SJSA1 (cell line): ENCODE measurements at regions not wholly inside any gene's neighbourhood (a gene's known extent, or its start where the extent isn't known, plus 50 kb on each side); places are given as distances from the start of the nearest gene placed in this dataset.

Source experiments
- DNase-seq, 2 experiments: peaks; one replicate each; pipeline ENCODE4 v3.0.0-alpha.2; 2015 to 2020; ENCODE audit warnings: low spot score in 2 of 2, low read depth in 1 of 2
- H3K27ac ChIP-seq: fragments of 250-450 bp; sonication (Bioruptor Pico); 2 replicates; pipeline ENCODE4 v1.5.1; 2020; ENCODE audit warnings: mild to moderate bottlenecking, moderate library complexity
- H3K27me3 ChIP-seq: fragments of 250-450 bp; sonication (Bioruptor Pico); replicated peaks from 2 replicates; pipeline ENCODE4 v1.5.1; 2020; ENCODE audit warnings: mild to moderate bottlenecking, moderate library complexity
- H3K36me3 ChIP-seq: fragments of 250-450 bp; sonication (Bioruptor Pico); 2 replicates; pipeline ENCODE4 v1.5.1; 2020; ENCODE audit warnings: mild to moderate bottlenecking
- H3K4me1 ChIP-seq: fragments of 250-450 bp; sonication (Bioruptor Pico); replicated peaks from 2 replicates; pipeline ENCODE4 v1.6.1; 2021; ENCODE audit warnings: mild to moderate bottlenecking
- H3K4me3 ChIP-seq: fragments of 250-450 bp; sonication (Bioruptor Pico); 2 replicates; pipeline ENCODE4 v1.5.1; 2020; ENCODE audit warnings: mild to moderate bottlenecking
- H3K9me3 ChIP-seq: fragments of 250-450 bp; sonication (Bioruptor Pico); replicated peaks from 2 replicates; pipeline ENCODE4 v1.5.1; 2020; ENCODE audit warnings: mild to moderate bottlenecking

- Histone ChIP-seq H3K9me3 (peaks cover 4% of the 10 kb centered on the region), H3K27ac (no peak overlapping the region), H3K36me3 (no peaks in the 10 kb centered on the region), H3K27me3 (no peaks in the 10 kb centered on the region), H3K4me1 (peaks cover 19% of the 10 kb centered on the region), H3K4me3 (no peak overlapping the region)
- DNase-seq: no peak
Measured at GRCh38 chr16:54432897-54433229, 146.3 kb upstream of the IRX3 start.

- Histone ChIP-seq H3K9me3 (peaks cover 4% of the 10 kb centered on the region), H3K36me3 (no peaks in the 10 kb centered on the region), H3K27me3 (no peaks in the 10 kb centered on the region), H3K4me3 (no peak overlapping the region), H3K27ac (no peak overlapping the region), H3K4me1 (peaks cover 19% of the 10 kb centered on the region)
- no peak for DNase-seq
Measured at GRCh38 chr16:54431997-54432896, 145.7 kb upstream of the IRX3 start.

DNA sequence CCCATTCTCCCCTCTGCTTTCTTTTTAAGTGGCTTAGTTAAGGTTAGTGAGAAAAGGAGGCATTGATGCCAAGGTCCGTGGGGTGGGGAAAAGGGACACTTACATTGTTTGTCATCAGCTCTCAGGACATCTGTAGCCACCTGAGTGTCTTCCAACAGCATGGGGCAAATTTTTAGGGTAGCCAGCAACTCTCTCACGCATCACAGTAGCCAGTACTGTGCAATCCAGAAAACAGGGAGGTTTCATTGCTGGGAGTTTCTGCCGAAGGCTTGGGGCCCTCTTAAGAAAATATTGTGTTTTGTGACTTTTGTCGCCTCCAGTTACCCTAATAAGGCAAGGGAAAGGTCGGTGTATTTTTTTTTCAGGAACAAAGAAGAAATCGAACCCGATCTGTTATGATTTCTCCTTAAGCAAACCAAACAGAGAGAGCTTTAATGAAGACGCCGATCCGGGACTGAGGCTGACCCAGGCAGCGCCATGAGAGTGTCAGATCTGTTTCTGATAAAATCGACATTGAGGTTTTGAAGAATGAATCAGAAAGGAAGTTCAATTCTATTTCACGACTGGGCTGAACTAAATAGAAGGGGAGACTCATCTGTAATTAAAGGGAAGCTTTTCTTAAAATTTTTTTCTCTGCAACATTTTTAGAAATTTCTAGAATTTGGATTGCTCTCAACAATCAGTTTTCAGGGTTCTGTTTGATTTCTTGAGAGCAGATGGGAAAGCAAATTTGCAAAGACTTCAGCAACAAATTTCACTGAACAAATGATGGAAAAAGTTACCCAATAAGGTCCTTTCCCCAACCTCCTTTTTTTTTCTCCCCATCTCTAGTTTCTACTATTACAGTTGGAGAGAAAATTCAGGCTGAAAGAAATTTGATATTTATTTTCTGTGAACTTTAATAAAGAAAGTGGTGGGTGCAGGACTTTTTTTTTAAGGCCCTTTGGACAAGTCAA lies 144.7 kb upstream of the IRX3 start:
- Histone ChIP-seq H3K4me1 (peaks cover 19% of the 10 kb centered on the region), H3K27me3 (no peaks in the 10 kb centered on the region), H3K9me3 (peaks cover 4% of the 10 kb centered on the region), H3K4me3 (no peak overlapping the region), H3K27ac (peak overlapping the region; percentile 3), H3K36me3 (no peaks in the 10 kb centered on the region)
- no peak for DNase-seq

- Histone ChIP-seq H3K27ac (peak overlapping the region; percentile 3), H3K27me3 (no peaks in the 10 kb centered on the region), H3K4me3 (no peak overlapping the region), H3K9me3 (peaks cover 4% of the 10 kb centered on the region), H3K4me1 (peaks cover 19% of the 10 kb centered on the region), H3K36me3 (no peaks in the 10 kb centered on the region)
- peak in 1 of 2 experiments; percentile 42 for DNase-seq
Measured at GRCh38 chr16:54430491-54431030, 144.0 kb upstream of the IRX3 start.

DNA sequence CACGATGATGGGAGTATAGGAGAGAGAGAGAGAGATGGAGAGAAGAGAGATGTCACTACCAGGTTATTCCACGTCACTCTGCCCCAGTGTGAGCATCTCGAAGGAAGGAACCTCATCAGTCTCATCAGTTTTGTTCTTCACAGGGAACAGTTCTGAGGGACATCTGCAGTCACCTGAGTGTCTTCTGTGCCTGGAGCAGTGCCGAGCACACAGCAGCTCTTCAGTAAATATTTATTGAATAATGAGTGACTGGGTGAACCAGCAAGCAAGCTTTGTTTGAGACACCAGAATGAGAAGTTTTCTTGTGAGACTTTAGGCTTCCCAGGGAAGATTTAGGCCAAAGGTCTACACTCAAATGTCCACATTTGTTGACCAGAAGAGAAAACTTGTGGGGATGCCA lies 142.4 kb upstream of the IRX3 start:
- H3K4me1 ChIP-seq: peaks cover 19% of the 10 kb centered on the region
- H3K9me3 ChIP-seq: peaks cover 4% of the 10 kb centered on the region
- no peaks in the 10 kb centered on the region for H3K27me3 ChIP-seq
- H3K36me3 ChIP-seq: no peaks in the 10 kb centered on the region
- no peak overlapping the region for H3K27ac ChIP-seq
- H3K4me3 ChIP-seq: no peak overlapping the region
- no peak for DNase-seq

- H3K27ac ChIP-seq: no peak overlapping the region
- no peaks in the 10 kb centered on the region for H3K27me3 ChIP-seq
- H3K9me3 ChIP-seq: peaks cover 4% of the 10 kb centered on the region
- H3K36me3 ChIP-seq: no peaks in the 10 kb centered on the region
- peaks cover 15% of the 10 kb centered on the region for H3K4me1 ChIP-seq
- H3K4me3 ChIP-seq: no peak overlapping the region
- DNase-seq: no peak
Measured at GRCh38 chr16:54426553-54426849, 139.9 kb upstream of the IRX3 start.

GRCh38 chr16:54425681-54426552 lies 139.3 kb upstream of the IRX3 start:
- H3K36me3 ChIP-seq: no peaks in the 10 kb centered on the region
- H3K27me3 ChIP-seq: no peaks in the 10 kb centered on the region
- H3K4me3 ChIP-seq: no peak overlapping the region
- H3K9me3 ChIP-seq: peaks cover 4% of the 10 kb centered on the region
- no peak overlapping the region for H3K27ac ChIP-seq
- no peak for DNase-seq
- peaks cover 9% of the 10 kb centered on the region; the same call in 1 of the 2 replicates for H3K4me1 ChIP-seq

GRCh38 chr16:54425068-54425467 lies 138.5 kb upstream of the IRX3 start:
- Histone ChIP-seq H3K4me1 (peaks cover under 1% of the 10 kb centered on the region; the same call in 1 of the 2 replicates), H3K9me3 (peaks cover 4% of the 10 kb centered on the region), H3K27me3 (no peaks in the 10 kb centered on the region), H3K4me3 (no peak overlapping the region), H3K27ac (no peak overlapping the region), H3K36me3 (no peaks in the 10 kb centered on the region)
- DNase-seq: no peak

- no peaks in the 10 kb centered on the region for H3K9me3 ChIP-seq
- H3K36me3 ChIP-seq: no peaks in the 10 kb centered on the region
- H3K4me1 ChIP-seq: no peaks in the 10 kb centered on the region
- no peak overlapping the region for H3K27ac ChIP-seq
- H3K4me3 ChIP-seq: no peak overlapping the region
- DNase-seq: no peak
- H3K27me3 ChIP-seq: no peaks in the 10 kb centered on the region
Measured at GRCh38 chr16:54424043-54424451, 137.5 kb upstream of the IRX3 start.

DNA sequence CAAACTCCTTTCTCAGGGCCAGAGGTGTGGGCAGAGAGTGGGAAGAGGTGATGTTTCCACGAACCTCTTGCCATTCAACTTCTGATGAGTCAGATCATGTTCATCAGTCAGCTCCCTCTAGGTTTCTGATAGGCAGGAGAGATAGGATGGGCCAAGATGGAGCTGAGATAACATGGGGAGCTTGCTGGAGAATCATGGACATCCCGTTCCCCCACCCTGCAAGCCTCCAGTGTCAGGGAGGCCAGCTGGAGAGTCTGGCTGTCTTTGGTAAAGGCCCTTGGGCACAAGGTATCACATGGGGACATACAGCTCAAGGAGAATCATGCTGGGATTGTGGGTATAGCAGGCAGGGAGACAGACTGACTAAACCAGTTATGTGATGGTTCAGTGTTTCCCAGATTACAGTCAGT lies 136.0 kb upstream of the IRX3 start:
- no peaks in the 10 kb centered on the region for H3K9me3 ChIP-seq
- DNase-seq: no peak
- no peaks in the 10 kb centered on the region for H3K27me3 ChIP-seq
- H3K4me3 ChIP-seq: no peak overlapping the region
- H3K27ac ChIP-seq: no peak overlapping the region
- H3K36me3 ChIP-seq: no peaks in the 10 kb centered on the region
- no peaks in the 10 kb centered on the region for H3K4me1 ChIP-seq

DNA sequence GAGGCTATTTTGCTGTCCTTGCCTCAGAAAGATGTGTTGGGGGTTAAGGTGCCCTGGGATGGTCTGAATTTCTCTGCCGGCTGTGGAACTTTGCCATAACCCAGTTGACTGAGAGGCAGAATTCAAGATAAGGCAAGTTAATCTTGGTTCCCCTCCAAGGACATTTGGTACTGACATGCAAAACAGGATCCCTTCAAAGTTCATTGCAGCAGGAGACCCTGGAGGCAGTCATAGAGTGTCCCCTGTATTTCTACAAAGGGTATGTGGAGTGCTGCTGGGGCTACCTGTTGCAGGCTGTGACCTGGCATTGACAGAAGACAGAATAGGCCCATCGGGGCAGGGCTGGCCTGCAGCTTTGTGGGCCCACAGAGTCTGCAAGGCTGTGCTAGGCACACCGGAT lies 135.6 kb upstream of the IRX3 start:
- H3K9me3 ChIP-seq: no peaks in the 10 kb centered on the region
- no peaks in the 10 kb centered on the region for H3K4me1 ChIP-seq
- no peak for DNase-seq
- H3K27ac ChIP-seq: no peak overlapping the region
- no peaks in the 10 kb centered on the region for H3K36me3 ChIP-seq
- no peaks in the 10 kb centered on the region for H3K27me3 ChIP-seq
- no peak overlapping the region for H3K4me3 ChIP-seq

DNA sequence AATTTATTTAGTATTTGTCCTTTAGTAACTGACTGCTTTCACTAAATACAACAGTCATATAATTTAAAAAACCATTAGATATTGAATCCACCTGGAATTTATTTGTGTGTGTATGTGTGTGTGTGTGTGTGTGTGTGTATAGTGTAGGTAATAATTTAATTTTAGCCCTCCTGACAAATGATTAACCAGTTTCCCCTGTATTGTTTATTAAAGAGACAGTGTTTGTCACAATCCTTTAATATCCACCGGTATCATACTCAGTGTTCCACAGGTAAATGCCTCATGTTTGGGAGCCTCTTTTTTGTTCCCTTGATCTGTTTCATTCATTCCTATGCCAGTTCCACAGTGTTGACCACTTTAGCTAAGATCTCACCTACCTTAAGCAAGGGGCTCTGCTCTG lies 134.6 kb upstream of the IRX3 start:
- no peaks in the 10 kb centered on the region for H3K27me3 ChIP-seq
- no peak for DNase-seq
- no peak overlapping the region for H3K27ac ChIP-seq
- H3K4me3 ChIP-seq: no peak overlapping the region
- no peaks in the 10 kb centered on the region for H3K4me1 ChIP-seq
- H3K36me3 ChIP-seq: no peaks in the 10 kb centered on the region
- no peaks in the 10 kb centered on the region for H3K9me3 ChIP-seq

GRCh38 chr16:54418903-54419302 lies 132.3 kb upstream of the IRX3 start:
- Histone ChIP-seq H3K27me3 (no peaks in the 10 kb centered on the region), H3K4me3 (no peak overlapping the region), H3K36me3 (no peaks in the 10 kb centered on the region), H3K9me3 (no peaks in the 10 kb centered on the region), H3K27ac (no peak overlapping the region), H3K4me1 (no peaks in the 10 kb centered on the region)
- DNase-seq: no peak
